GM18526 (cell line): ENCODE measurements at regions not wholly inside any gene's neighbourhood (a gene's known extent, or its start where the extent isn't known, plus 50 kb on each side); places are given as distances from the start of the nearest gene placed in this dataset.

ENCODE experiments used
- POLR2A ChIP-seq: IDR thresholded peaks from 3 replicates; pipeline ENCODE4 v1.6.1; 2011; ENCODE audit not compliant: insufficient read length; ENCODE audit errors: extremely low read depth

GRCh38 chr15:62257996-62258521 lies 93.0 kb upstream of the C2CD4B start:
- no peak for TF ChIP-seq POLR2A

- TF ChIP-seq POLR2A, result no peak
Measured at GRCh38 chr15:62262305-62262941, 97.3 kb upstream of the C2CD4B start.

GRCh38 chr15:62264196-62264595 lies 99.1 kb upstream of the C2CD4B start:
- no peak for TF ChIP-seq POLR2A

- no peak for TF ChIP-seq POLR2A
Measured at GRCh38 chr15:62269504-62269903, 104.4 kb upstream of the C2CD4B start.

GRCh38 chr15:62270216-62270921 lies 105.3 kb upstream of the C2CD4B start:
- no peak for TF ChIP-seq POLR2A

- no peak for TF ChIP-seq POLR2A
Measured at GRCh38 chr15:62272290-62272689, 107.2 kb upstream of the C2CD4B start.

GRCh38 chr15:62275831-62276230 lies 110.7 kb upstream of the C2CD4B start:
- TF ChIP-seq POLR2A, result no peak

GRCh38 chr15:62277816-62278394 lies 112.8 kb upstream of the C2CD4B start:
- TF ChIP-seq POLR2A, result no peak

- TF ChIP-seq POLR2A, result no peak
Measured at GRCh38 chr15:62278534-62278933, 113.4 kb upstream of the C2CD4B start.

GRCh38 chr15:62279041-62279440 lies 114.0 kb upstream of the C2CD4B start:
- TF ChIP-seq POLR2A, result no peak

GRCh38 chr15:62280625-62281024 lies 115.5 kb upstream of the C2CD4B start:
- TF ChIP-seq POLR2A, result no peak

GRCh38 chr15:62287066-62287857 lies 122.2 kb upstream of the C2CD4B start:
- no peak for TF ChIP-seq POLR2A

GRCh38 chr15:62288361-62289017 lies 123.4 kb upstream of the C2CD4B start:
- TF ChIP-seq POLR2A, result no peak

GRCh38 chr15:62291262-62291661 lies 126.2 kb upstream of the C2CD4B start:
- TF ChIP-seq POLR2A, result no peak
